HepG2 (cell line): ENCODE measurements at regions not wholly inside any gene's neighbourhood (a gene's known extent, or its start where the extent isn't known, plus 50 kb on each side); places are given as distances from the start of the nearest gene placed in this dataset.

Source experiments
- ATAC-seq: fragments of 200-7000 bp; cut with Tn5 transposase; 3 replicates; pipeline ENCODE4 v1.9.1; 2020; ENCODE audit warnings: mild to moderate bottlenecking, moderate library complexity
- BruUV-seq: library from RNA; stranded (reverse); fragments of 400-500 nt; replicated peaks from 2 replicates; lab custom pipeline; 2021; lab: Mats Ljungman, UMichigan
- CTCF ChIA-PET: fragments of 300-600 bp; formaldehyde crosslinking; extraction: SDS; loops from one replicate; lab custom pipeline; 2021; ENCODE audit warnings: low total read pairs, inconsistent platforms, low intra/inter-chr PET ratio; lab: Yijun Ruan, JAX
- POLR2A ChIA-PET: fragments of 350-600 bp; sonication (Branson Sonifier 250); formaldehyde crosslinking; loops from one replicate; lab custom pipeline; 2020; ENCODE audit warnings: antibody characterized with exemption, inconsistent platforms; lab: Yijun Ruan, JAX
- DNase-seq: peaks from one replicate; pipeline ENCODE4 v3.0.0-alpha.2; 2015; ENCODE audit warnings: low spot score
- FAIRE-seq: peaks from 3 replicates; lab custom pipeline; 2011; peaks lifted over from hg19 to GRCh38; lab: Jason Lieb, UNC
- H2AFZ ChIP-seq: one replicate; pipeline ENCODE4 v1.6.1; 2011; ENCODE audit warnings: low read length, inconsistent platforms
- H3K27ac ChIP-seq: fragments of 300-600 bp; 3 replicates; pipeline ENCODE4 v1.8.0; 2011; ENCODE audit warnings: mixed run types, mild to moderate bottlenecking, mixed read lengths, low read length, inconsistent platforms; ENCODE audit not compliant: insufficient read depth; ENCODE audit errors: extremely low read length
- H3K27me3 ChIP-seq, 2 experiments: fragments of 200-600 bp in 1 of 2; 2 replicates in 1 of 2; 3 replicates in 1 of 2; pipeline versions ENCODE4 v1.6.0 to v1.8.0; 2011; ENCODE audit warnings: low read length in 2 of 2, mild to moderate bottlenecking in 2 of 2, moderate library complexity in 2 of 2, inconsistent platforms in 1 of 2; ENCODE audit not compliant: insufficient read depth in 2 of 2, control insufficient read depth in 1 of 2
- H3K36me3 ChIP-seq, 2 experiments: fragments of 200-600 bp in 1 of 2; replicated peaks in 1 of 2; 2 replicates in 1 of 2; 3 replicates in 1 of 2; pipeline versions ENCODE4 v1.5.1 to v1.8.0; 2011; ENCODE audit warnings: low read length in 2 of 2, inconsistent platforms in 1 of 2; ENCODE audit not compliant: insufficient read depth in 2 of 2, control insufficient read depth in 1 of 2
- H3K4me1 ChIP-seq: 2 replicates; pipeline ENCODE4 v1.5.1; 2012; ENCODE audit warnings: low read length, inconsistent platforms; ENCODE audit not compliant: insufficient read depth
- H3K4me2 ChIP-seq: 2 replicates; pipeline ENCODE4 v1.6.0; 2011; ENCODE audit warnings: low read depth, low read length, inconsistent platforms
- H3K4me3 ChIP-seq, 3 experiments: fragments of 200-600 bp in 1 of 3; sonication (generic), shearing (Covaris generic) in 1 of 3; replicated peaks in 1 of 3; 2 replicates each; pipeline ENCODE4 v1.5.1; 2011 to 2016; ENCODE audit warnings: low read length in 3 of 3, inconsistent platforms in 2 of 3, low read depth in 2 of 3, mild to moderate bottlenecking in 2 of 3, control low read depth in 1 of 3, mixed read lengths in 1 of 3; ENCODE audit not compliant: insufficient read depth in 1 of 3
- H3K79me2 ChIP-seq: one replicate; pipeline ENCODE4 v1.6.1; 2011; ENCODE audit warnings: low read length, inconsistent platforms; ENCODE audit not compliant: insufficient read depth
- H3K9ac ChIP-seq: 2 replicates; pipeline ENCODE4 v1.6.0; 2011; ENCODE audit warnings: mild to moderate bottlenecking, low read depth, low read length, inconsistent platforms; ENCODE audit not compliant: insufficient read depth
- H3K9me3 ChIP-seq: 2 replicates; pipeline ENCODE4 v1.5.1; 2012; ENCODE audit warnings: mild to moderate bottlenecking, low read length
- H4K20me1 ChIP-seq: 2 replicates; pipeline ENCODE4 v1.6.0; 2011; ENCODE audit warnings: inconsistent platforms, mild to moderate bottlenecking, low read length, moderate library complexity; ENCODE audit not compliant: insufficient read depth
- AHR ChIP-seq: IDR thresholded peaks from 2 replicates; pipeline ENCODE4 v1.6.1; 2018; ENCODE audit warnings: missing genetic modification reagents, missing compliant biosample characterization
- FOXC1 ChIP-seq: sonication (generic); formaldehyde crosslinking; IDR thresholded peaks from 2 replicates; pipeline ENCODE4 v1.8.0; 2022; ENCODE audit warnings: mild to moderate bottlenecking, missing genetic modification reagents, borderline replicate concordance
- ZBTB1 ChIP-seq: sonication (generic); formaldehyde crosslinking; IDR thresholded peaks from 2 replicates; pipeline ENCODE4 v1.4.0; 2020; ENCODE audit warnings: missing genetic modification reagents, borderline replicate concordance
- ZNF260 ChIP-seq: sonication (generic); formaldehyde crosslinking; IDR thresholded peaks from 2 replicates; pipeline ENCODE4 v1.4.0; 2020; ENCODE audit warnings: missing genetic modification reagents, low read depth, mild to moderate bottlenecking, borderline replicate concordance
- WGBS: methylation state at CpG from one replicate; pipeline ENCODE4 v1.1.6; 2017; ENCODE audit warnings: low lambda C conversion rate; 5-methylcytosine and 5-hydroxymethylcytosine counted together
- in situ Hi-C: cut with HindIII; loops from 2 replicates; pipeline ENCODE4 v1.10.0; 2017; ENCODE audit warnings: low pct_unique_long_range_greater_than_20kb; ENCODE audit not compliant: extremely low pct_ligation_motif_present
- intact Hi-C: fragments of 100-400 bp; cut with micrococcal nuclease; formaldehyde crosslinking; loops from one replicate; pipeline ENCODE4 v1.10.0; 2022; ENCODE audit not compliant: unreplicated experiment
- TF ChIP-seq, protein P1 (sequence below): sonication (generic); formaldehyde crosslinking; IDR thresholded peaks from 2 replicates; pipeline ENCODE4 v1.5.1; 2020; ENCODE audit warnings: missing genetic modification reagents, mild to moderate bottlenecking, borderline replicate concordance

DNA sequence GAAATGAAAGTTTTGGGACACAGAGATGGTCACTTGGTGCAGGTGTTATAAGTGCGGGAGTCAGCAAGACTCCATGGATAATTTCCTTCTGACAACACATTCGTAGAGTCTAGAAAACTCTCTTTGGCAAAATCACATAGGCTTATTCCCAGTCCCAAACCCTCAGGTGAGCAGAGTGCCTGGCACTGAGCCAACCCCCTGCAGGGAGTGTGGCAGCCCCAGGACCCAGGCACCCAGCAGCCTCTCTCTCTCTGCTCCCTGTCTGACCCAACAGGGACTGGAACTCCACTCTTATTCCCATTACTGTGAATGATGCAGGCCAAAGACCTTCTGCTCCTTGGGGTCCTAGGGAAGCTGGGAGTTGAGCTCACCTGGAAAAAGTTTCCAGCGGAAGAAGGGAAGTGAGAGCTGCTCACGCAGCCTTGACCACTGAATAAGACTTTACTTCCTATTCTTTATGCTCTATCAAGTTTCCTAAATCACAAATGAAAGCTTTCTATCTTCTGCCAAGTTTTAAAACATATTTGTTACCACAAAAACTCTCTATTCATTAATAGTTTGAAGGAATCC is 132.6 kb upstream of the ETV3 start (continued):
- TF ChIP-seq, protein P1, sequence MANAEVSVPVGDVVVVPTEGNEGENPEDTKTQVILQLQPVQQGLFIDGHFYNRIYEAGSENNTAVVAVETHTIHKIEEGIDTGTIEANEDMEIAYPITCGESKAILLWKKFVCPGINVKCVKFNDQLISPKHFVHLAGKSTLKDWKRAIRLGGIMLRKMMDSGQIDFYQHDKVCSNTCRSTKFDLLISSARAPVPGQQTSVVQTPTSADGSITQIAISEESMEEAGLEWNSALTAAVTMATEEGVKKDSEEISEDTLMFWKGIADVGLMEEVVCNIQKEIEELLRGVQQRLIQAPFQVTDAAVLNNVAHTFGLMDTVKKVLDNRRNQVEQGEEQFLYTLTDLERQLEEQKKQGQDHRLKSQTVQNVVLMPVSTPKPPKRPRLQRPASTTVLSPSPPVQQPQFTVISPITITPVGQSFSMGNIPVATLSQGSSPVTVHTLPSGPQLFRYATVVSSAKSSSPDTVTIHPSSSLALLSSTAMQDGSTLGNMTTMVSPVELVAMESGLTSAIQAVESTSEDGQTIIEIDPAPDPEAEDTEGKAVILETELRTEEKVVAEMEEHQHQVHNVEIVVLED = no peak
- TF ChIP-seq FOXC1 (CRISPR knock-in tag) (no peak), ZNF260 (no peak), AHR (CRISPR knock-in tag) (no peak)

DNA sequence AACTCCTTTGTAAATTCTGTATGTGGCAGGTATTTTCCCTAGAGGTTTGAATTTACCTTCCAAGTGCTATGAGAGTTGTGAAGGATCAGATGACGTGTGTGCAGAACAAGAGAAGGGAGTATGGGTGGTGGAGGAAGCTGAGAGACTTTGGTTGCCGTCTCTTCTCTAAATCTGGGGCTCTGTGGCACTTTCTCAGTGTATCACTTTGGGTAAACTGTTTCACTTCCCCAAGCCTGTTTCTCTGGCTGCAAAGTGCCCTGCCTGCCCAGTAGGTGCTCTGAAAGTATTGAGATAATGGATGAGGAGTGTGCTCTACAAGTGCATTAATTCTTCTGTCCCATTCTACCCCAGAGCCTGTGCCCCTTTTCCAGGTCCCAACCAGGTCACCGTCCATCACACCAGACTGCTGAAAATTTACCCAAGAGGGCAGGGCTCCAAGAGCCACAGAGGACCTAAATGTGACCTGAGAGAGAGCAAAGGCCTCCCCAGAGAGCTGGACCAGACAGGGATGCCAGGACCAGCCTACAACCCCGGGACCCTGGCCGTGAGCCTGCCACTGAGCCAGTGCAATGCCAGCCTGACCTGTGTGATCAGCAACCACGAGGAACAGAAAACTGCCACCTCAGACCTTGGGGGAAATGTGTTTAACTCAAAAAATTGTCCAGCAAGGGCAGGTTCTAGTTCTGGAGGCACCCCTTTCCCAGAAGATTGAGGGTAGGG is 131.6 kb upstream of the ETV3 start:
- POLR2A ChIA-PET = interaction anchor here (1.4 kb wide), 1 partner anchor 29 kb away, joined by 3 read pairs; no protein-coding TSS in a partner anchor

More for the DNA sequence above, 131.6 kb upstream of the ETV3 start:
- H2AFZ ChIP-seq = no peak overlapping the region
- BruUV-seq = no TSS peak
- H3K27me3 ChIP-seq = peaks cover 0 to 6% of the 10 kb centered on the region in 2 experiments; a peak in 1 of 5 replicates
- H3K4me1 ChIP-seq = peaks cover 16% of the 10 kb centered on the region
- H3K4me3 ChIP-seq = no peak overlapping the region
- TF ChIP-seq ZBTB1 (CRISPR knock-in tag) = no peak
- no peak overlapping the region for H3K27ac ChIP-seq
- DNase-seq = no peak
- H3K36me3 ChIP-seq = no peaks in the 10 kb centered on the region
- H3K79me2 ChIP-seq = no peaks in the 10 kb centered on the region
- ATAC-seq = no peak
- no peaks in the 10 kb centered on the region for H3K9me3 ChIP-seq
- FAIRE-seq = no peak
- CTCF ChIA-PET = no interaction called here
- H3K9ac ChIP-seq = no peak overlapping the region
- no peak overlapping the region for H3K4me2 ChIP-seq
- in situ Hi-C loops (no loop called here), intact Hi-C loops (no loop called here)
- H4K20me1 ChIP-seq = no peaks in the 10 kb centered on the region
- 22% methylated on average over 4 of the region's 6 CpGs for WGBS
